Neural crest cell (in vitro differentiated cells): ENCODE measurements at regions not wholly inside any gene's neighbourhood (a gene's known extent, or its start where the extent isn't known, plus 50 kb on each side); places are given as distances from the start of the nearest gene placed in this dataset.
"Not testable (repeated sequence)": the region's sequence is repeated elsewhere in the genome, so short reads cannot be mapped to it uniquely, and the experiment has no call there.

Experiments
- DNase-seq: peaks from one replicate; pipeline ENCODE4 v3.0.0; 2021; ENCODE audit warnings: low read depth, mixed read lengths, low spot score
- H3K27ac Mint-ChIP-seq: one replicate; pipeline ENCODE4 v1.8.0; 2021; ENCODE audit warnings: mild to moderate bottlenecking, mixed read lengths; ENCODE audit not compliant: unreplicated experiment
- H3K27me3 Mint-ChIP-seq: 2 replicates; pipeline ENCODE4 v1.8.0; 2021; ENCODE audit warnings: low read depth, mild to moderate bottlenecking, mixed read lengths
- H3K36me3 Mint-ChIP-seq: 2 replicates; pipeline ENCODE4 v1.8.0; 2021; ENCODE audit warnings: low read depth, mild to moderate bottlenecking, mixed read lengths
- H3K4me1 Mint-ChIP-seq: 2 replicates; pipeline ENCODE4 v1.8.0; 2021; ENCODE audit warnings: mixed read lengths
- H3K4me3 Mint-ChIP-seq: one replicate; pipeline ENCODE4 v1.8.0; 2021; ENCODE audit warnings: mild to moderate bottlenecking, mixed read lengths
- H3K9me3 Mint-ChIP-seq: 2 replicates; pipeline ENCODE4 v1.8.0; 2021; ENCODE audit warnings: mixed read lengths
- TF ChIP-seq, protein P1 (sequence below): fragments of 200-600 bp; sonication (generic); conservative IDR thresholded peaks from 2 replicates; pipeline ENCODE4 v1.5.0; 2021; ENCODE audit warnings: antibody characterized with exemption, mild to moderate bottlenecking

DNA sequence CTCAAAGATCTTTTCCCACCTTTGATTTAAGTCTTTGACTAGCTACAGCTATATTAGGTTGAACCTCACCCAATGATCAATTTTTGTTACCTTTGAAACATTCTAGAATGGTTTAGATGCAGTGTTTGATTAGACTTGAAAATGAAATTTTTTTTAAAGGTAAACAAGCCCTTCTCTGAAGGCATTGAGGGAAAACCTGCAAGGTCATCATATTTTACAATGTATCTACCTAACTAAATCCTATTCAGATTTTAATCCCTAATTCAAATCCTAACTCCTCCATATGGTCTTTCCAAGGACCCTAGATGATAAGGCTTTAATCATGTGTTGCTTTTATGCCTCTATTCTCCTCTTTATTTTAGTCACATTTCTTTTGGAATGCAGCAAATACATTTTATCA, 95.4 kb downstream of the ALG10B start:
- no peak overlapping the region for H3K27ac Mint-ChIP-seq
- DNase-seq: no peak
- TF ChIP-seq, protein P1, sequence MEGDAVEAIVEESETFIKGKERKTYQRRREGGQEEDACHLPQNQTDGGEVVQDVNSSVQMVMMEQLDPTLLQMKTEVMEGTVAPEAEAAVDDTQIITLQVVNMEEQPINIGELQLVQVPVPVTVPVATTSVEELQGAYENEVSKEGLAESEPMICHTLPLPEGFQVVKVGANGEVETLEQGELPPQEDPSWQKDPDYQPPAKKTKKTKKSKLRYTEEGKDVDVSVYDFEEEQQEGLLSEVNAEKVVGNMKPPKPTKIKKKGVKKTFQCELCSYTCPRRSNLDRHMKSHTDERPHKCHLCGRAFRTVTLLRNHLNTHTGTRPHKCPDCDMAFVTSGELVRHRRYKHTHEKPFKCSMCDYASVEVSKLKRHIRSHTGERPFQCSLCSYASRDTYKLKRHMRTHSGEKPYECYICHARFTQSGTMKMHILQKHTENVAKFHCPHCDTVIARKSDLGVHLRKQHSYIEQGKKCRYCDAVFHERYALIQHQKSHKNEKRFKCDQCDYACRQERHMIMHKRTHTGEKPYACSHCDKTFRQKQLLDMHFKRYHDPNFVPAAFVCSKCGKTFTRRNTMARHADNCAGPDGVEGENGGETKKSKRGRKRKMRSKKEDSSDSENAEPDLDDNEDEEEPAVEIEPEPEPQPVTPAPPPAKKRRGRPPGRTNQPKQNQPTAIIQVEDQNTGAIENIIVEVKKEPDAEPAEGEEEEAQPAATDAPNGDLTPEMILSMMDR: no peak
- no peaks in the 10 kb centered on the region for H3K27me3 Mint-ChIP-seq
- H3K4me3 Mint-ChIP-seq: no peak overlapping the region
- H3K9me3 Mint-ChIP-seq: no peaks in the 10 kb centered on the region
- H3K36me3 Mint-ChIP-seq: no peaks in the 10 kb centered on the region
- peaks cover 18% of the 10 kb centered on the region for H3K4me1 Mint-ChIP-seq

DNA sequence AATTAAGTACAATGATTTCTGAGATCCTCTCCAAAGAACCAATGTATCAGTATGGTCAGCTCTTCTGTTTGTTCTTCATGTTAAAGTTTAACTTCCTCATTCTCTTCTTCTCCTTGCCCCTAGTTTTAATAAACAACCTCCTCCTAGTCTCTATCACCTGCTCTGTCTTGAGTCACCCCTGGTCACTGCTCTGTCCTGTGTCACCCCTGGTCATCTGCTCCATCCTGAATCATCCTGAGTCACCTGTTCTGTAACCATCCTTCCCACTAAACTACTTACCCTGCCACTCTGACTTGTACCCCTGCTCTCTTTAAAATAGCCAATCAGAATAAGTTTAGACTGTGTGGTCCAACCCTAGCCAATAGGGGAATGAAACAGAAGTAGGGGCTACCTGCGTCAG, 100.5 kb downstream of the ALG10B start:
- Mint-ChIP-seq H3K9me3 (peaks cover 13% of the 10 kb centered on the region), H3K4me3 (no peak overlapping the region), H3K4me1 (no peaks in the 10 kb centered on the region), H3K36me3 (peaks cover 2% of the 10 kb centered on the region), H3K27ac (no peak overlapping the region), H3K27me3 (no peaks in the 10 kb centered on the region)
- DNase-seq: no peak
- TF ChIP-seq, protein P1: no peak

DNA sequence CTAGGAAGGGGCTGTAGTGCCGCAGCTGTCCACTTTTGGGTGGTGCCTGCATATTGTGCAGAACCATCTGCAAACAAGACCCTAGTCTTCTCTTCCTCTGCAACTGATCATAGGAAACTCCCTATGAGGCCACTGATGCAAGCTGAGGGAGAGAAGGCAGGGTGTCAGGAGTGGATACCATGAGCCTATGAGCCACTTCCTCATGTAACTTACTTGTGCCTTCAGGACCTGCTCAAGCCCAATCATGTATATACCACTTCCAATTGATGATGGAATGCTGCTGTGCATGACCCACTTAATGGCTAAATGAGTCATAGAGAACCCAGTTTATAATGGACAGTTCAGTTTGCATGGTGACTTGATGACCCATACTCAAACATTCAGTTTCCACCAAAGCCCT, 107.9 kb downstream of the ALG10B start:
- no peak overlapping the region for H3K4me3 Mint-ChIP-seq
- H3K36me3 Mint-ChIP-seq: peaks cover 3% of the 10 kb centered on the region
- H3K27me3 Mint-ChIP-seq: no peaks in the 10 kb centered on the region
- peaks cover 20% of the 10 kb centered on the region for H3K4me1 Mint-ChIP-seq
- TF ChIP-seq, protein P1: no peak
- DNase-seq: no peak
- no peak overlapping the region for H3K27ac Mint-ChIP-seq
- H3K9me3 Mint-ChIP-seq: peaks cover 14% of the 10 kb centered on the region

DNA sequence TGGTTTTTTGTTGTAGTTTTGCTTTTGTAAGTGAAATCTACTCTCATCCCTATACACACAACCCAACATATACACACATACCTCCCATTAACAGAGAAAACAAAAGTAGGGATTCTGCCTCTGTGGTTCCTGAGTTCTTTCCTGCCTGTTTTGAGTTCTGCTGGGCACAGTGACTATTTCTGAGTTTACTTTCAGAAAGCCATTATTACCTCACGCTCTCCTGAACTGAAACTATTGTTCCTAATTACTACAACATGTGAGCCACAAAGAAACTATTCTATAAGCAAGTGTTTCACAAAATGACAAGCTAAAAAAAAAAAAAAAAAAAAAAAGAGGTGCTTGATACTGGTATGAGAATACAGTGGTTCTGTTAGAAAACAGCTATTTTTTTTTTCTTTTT, 110.9 kb downstream of the ALG10B start:
- no peaks in the 10 kb centered on the region for H3K27me3 Mint-ChIP-seq
- H3K27ac Mint-ChIP-seq: peak overlapping the region; percentile 78
- TF ChIP-seq, protein P1: no peak
- DNase-seq: no peak
- peak overlapping the region; percentile 23 for H3K4me3 Mint-ChIP-seq
- peaks cover 2% of the 10 kb centered on the region for H3K9me3 Mint-ChIP-seq
- no peaks in the 10 kb centered on the region for H3K36me3 Mint-ChIP-seq
- H3K4me1 Mint-ChIP-seq: peaks cover 20% of the 10 kb centered on the region

DNA sequence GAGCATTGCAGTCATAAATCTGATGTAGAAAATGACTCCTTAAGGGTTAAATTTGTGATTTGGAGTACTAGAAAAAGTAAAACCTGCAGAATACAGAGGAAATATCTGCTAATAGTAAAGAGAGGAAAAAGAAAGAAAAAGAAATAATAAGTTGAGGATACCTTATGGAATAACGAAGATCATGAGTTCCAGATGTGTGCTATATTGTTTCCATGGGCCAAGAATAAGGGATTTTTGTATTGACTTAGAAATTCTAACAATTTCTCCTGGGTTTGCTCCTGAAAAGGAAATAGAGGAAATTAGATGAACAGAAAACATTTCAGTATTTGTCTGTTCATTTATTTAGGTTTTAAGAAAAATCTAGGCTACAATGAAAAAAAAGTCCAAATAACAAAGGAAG, 115.3 kb downstream of the ALG10B start:
- peaks cover 12% of the 10 kb centered on the region for H3K4me1 Mint-ChIP-seq
- H3K9me3 Mint-ChIP-seq: peaks cover under 1% of the 10 kb centered on the region
- DNase-seq: no peak
- H3K4me3 Mint-ChIP-seq: no peak overlapping the region
- H3K36me3 Mint-ChIP-seq: no peaks in the 10 kb centered on the region
- H3K27me3 Mint-ChIP-seq: no peaks in the 10 kb centered on the region
- no peak overlapping the region for H3K27ac Mint-ChIP-seq
- TF ChIP-seq, protein P1: no peak

DNA sequence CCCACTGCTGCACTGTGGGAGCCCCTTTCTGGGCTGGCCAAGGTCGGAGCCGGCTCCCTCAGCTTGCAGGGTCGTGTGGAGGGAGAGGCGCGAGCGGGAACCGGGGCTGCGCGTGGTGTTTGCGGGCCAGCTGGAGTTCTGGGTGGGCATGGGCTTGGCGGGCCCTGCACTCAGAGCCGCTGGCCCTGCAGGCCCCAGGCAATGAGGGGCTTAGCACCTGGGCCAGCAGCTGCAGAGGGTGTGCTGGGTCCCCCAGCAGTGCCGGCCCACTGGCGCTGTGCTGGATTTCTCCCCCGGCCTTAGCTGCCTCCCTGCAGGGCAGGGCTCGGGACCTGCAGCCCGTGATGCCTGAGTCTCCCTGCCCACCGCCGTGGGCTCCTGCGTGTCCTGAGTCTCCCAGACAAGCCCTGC, 125.3 kb downstream of the ALG10B start:
- H3K4me3 Mint-ChIP-seq, H3K4me1 Mint-ChIP-seq, H3K27me3 Mint-ChIP-seq, DNase-seq, H3K36me3 Mint-ChIP-seq: not testable (repeated sequence)
- Mint-ChIP-seq H3K9me3 (peaks cover 11% of the 10 kb centered on the region), H3K27ac (peak overlapping the region; percentile 19)
